ENCODE measurements at regions not wholly inside any gene's neighbourhood (a gene's known extent, or its start where the extent isn't known, plus 50 kb on each side); places are given as distances from the start of the nearest gene placed in this dataset.

GRCh38 chr6:164206807-164207423 lies 792.4 kb downstream of the QKI start:
- no peaks in the 10 kb centered on the region for H3K36me3 ChIP-seq (ENCODE audit: insufficient read depth, low read length)
- DNase-seq, result no peak
- H3K4me1 Mint-ChIP-seq (ENCODE audit: low read depth), result no peaks in the 10 kb centered on the region
- peaks cover 3% of the 10 kb centered on the region for H3K9me3 Mint-ChIP-seq
- H3K36me3 Mint-ChIP-seq (ENCODE audit: low read depth), result no peaks in the 10 kb centered on the region
- CTCF ChIA-PET, result no interaction called here
- no peaks in the 10 kb centered on the region for H3K9me3 ChIP-seq (ENCODE audit: control insufficient read depth in 1 of 2, insufficient read depth in 1 of 2, low read length in 2 of 2)
- H3K27ac ChIP-seq (ENCODE audit: low read depth in 1 of 2, low read length in 2 of 2), result no peak overlapping the region
- POLR2A ChIA-PET, result no interaction called here
- H3K4me1 ChIP-seq (ENCODE audit: insufficient read depth, low read length), result no peaks in the 10 kb centered on the region
- H3K4me3 ChIP-seq (ENCODE audit: low read length), result no peak overlapping the region
- intact Hi-C loops (cut with DNase I, micrococcal nuclease), result no loop called here
- no peak for TF ChIP-seq CTCF (IDR thresholded peaks at IDR 0.05)
- H3K4me3 Mint-ChIP-seq, result no peak overlapping the region
- H3K27me3 ChIP-seq (ENCODE audit: control insufficient read depth in 1 of 2, insufficient read depth in 2 of 2, low read length in 2 of 2), result no peaks in the 10 kb centered on the region
- ATAC-seq (ENCODE audit: poor library complexity), result no peak
- no peaks in the 10 kb centered on the region for H3K27me3 Mint-ChIP-seq
- H3K27ac Mint-ChIP-seq, result no peak overlapping the region

- no peaks in the 10 kb centered on the region for H3K4me1 Mint-ChIP-seq (ENCODE audit: low read depth)
- Histone ChIP-seq H3K9me3 (ENCODE audit: control insufficient read depth in 1 of 2, insufficient read depth in 1 of 2, low read length in 2 of 2) (peaks cover 0 to 3% of the 10 kb centered on the region in 2 experiments), H3K27me3 (ENCODE audit: control insufficient read depth in 1 of 2, insufficient read depth in 2 of 2, low read length in 2 of 2) (no peaks in the 10 kb centered on the region), H3K4me3 (ENCODE audit: low read length) (no peak overlapping the region), H3K4me1 (ENCODE audit: insufficient read depth, low read length) (no peaks in the 10 kb centered on the region), H3K27ac (ENCODE audit: low read depth in 1 of 2, low read length in 2 of 2) (no peak overlapping the region), H3K36me3 (ENCODE audit: insufficient read depth, low read length) (no peaks in the 10 kb centered on the region)
- H3K27me3 Mint-ChIP-seq, result no peaks in the 10 kb centered on the region
- ChIA-PET CTCF (no interaction called here), POLR2A (no interaction called here)
- no peaks in the 10 kb centered on the region for H3K36me3 Mint-ChIP-seq (ENCODE audit: low read depth)
- H3K9me3 Mint-ChIP-seq, result peaks cover 3% of the 10 kb centered on the region
- no peak overlapping the region for H3K4me3 Mint-ChIP-seq
- intact Hi-C loops (cut with DNase I, micrococcal nuclease), result no loop called here
- no peak for DNase-seq
- no peak for TF ChIP-seq CTCF (IDR thresholded peaks at IDR 0.05)
- no peak overlapping the region for H3K27ac Mint-ChIP-seq
- ATAC-seq (ENCODE audit: poor library complexity), result no peak
Observed at GRCh38 chr6:164200071-164200470, 785.6 kb downstream of the QKI start.

- DNase-seq (no peak), ATAC-seq (ENCODE audit: poor library complexity) (no peak)
- POLR2A ChIA-PET, result no interaction called here
- CTCF ChIA-PET, result no interaction called here
- H3K9me3 Mint-ChIP-seq, result peaks cover 3% of the 10 kb centered on the region
- H3K27ac ChIP-seq (ENCODE audit: low read depth in 1 of 2, low read length in 2 of 2), result no peak overlapping the region
- intact Hi-C loops (cut with DNase I, micrococcal nuclease), result no loop called here
- H3K36me3 ChIP-seq (ENCODE audit: insufficient read depth, low read length), result no peaks in the 10 kb centered on the region
- no peak overlapping the region for H3K27ac Mint-ChIP-seq
- H3K27me3 ChIP-seq (ENCODE audit: control insufficient read depth in 1 of 2, insufficient read depth in 2 of 2, low read length in 2 of 2), result no peaks in the 10 kb centered on the region
- no peak overlapping the region for H3K4me3 Mint-ChIP-seq
- H3K9me3 ChIP-seq (ENCODE audit: control insufficient read depth in 1 of 2, insufficient read depth in 1 of 2, low read length in 2 of 2), result peaks cover 0 to 2% of the 10 kb centered on the region in 2 experiments
- H3K4me1 ChIP-seq (ENCODE audit: insufficient read depth, low read length), result no peaks in the 10 kb centered on the region
- H3K36me3 Mint-ChIP-seq (ENCODE audit: low read depth), result no peaks in the 10 kb centered on the region
- H3K4me1 Mint-ChIP-seq (ENCODE audit: low read depth), result no peaks in the 10 kb centered on the region
- no peak for TF ChIP-seq CTCF (IDR thresholded peaks at IDR 0.05)
- no peaks in the 10 kb centered on the region for H3K27me3 Mint-ChIP-seq
- H3K4me3 ChIP-seq (ENCODE audit: low read length), result no peak overlapping the region
Observed at GRCh38 chr6:164195942-164196281, 781.4 kb downstream of the QKI start.

Measured in CD4-positive, alpha-beta T cell (primary cell).